MV-4-11 (cell line): ENCODE measurements at regions not wholly inside any gene's neighbourhood (a gene's known extent, or its start where the extent isn't known, plus 50 kb on each side); places are given as distances from the start of the nearest gene placed in this dataset.

Experiments
- DNase-seq: peaks from one replicate; lab custom pipeline; 2025; lab: John Stamatoyannopoulos, UW

DNA sequence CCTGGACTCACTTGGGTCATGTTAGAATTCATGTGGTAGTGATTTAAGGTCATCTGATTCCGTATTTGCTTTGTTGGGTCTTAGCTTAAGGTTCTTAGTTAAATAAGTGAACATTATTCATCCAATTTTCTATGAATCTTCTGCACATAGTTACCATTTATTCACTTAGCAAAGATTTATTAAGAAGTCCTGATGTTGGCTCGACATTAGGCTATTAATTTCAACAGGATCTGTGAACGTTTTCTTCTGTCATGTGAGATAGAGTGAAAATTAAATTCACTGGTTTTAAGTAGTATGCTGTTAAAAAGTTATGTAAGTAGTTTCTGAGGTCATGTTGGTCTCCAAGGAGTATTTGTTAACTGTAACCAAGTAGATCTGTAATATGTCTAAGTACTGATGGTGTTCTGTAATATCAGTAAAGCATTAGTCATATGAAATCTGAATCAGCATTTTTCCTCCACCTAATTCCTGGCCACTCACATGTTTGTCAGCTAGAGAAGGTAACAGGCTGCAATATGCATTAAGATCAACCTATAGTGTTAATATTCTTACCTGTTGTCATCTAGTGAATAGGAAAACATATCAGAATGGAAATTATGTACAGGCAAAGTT lies 155.6 kb downstream of the PCDH7 start:
- no peak for DNase-seq

DNA sequence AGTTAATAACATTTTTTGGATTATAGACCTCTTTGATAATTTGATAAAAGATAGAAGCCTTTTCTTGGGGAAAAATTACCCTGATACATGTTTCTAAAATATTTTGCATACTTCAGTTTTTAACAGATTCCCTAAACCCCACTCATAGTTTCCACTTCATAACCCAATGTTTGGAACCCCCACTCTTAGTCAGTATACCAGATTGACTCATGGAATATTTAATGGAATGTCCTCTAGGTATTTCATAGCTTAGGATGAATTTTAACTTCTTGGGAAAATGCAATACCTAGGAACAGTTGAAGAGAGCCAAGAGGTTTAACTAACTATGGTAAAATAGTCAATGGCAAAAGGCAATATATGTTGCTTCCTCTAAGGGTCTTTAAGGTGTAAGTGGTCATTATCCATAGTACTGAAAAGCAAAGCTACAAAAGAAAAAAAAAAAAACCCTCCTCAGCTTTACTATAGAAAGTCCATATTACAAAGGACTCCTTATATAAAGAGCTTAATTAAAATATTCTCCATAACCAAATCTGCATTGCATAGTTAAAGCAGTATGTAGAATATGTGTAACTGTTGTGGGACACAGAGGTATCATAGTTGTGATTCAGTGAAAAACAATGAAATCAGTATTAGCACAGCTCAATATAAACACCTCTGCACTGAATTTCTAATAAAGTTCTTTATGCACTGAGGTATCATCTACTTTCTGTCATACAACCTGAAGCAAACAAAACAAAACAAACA lies 159.9 kb downstream of the PCDH7 start:
- DNase-seq = no peak

DNA sequence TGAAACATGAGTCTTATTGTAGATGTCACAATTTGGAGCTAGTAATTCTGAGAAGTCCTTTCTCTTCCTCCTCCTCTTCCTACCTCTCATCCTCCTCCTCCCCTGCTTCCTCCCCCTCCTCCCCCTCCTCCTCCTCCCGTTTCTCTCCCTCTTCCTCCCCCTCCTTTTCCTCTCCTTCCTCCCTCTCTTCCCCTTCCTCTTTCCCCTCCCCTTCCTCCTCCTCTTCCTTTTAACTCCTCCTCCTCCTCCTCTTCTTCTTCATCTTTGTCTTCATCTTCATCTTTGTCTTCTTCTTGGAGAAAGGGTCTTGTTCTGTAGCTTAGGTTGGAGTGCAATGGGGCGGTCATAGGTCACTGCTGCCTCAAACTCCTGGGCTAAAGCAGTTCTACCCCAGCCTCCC lies 161.8 kb downstream of the PCDH7 start:
- no peak for DNase-seq

DNA sequence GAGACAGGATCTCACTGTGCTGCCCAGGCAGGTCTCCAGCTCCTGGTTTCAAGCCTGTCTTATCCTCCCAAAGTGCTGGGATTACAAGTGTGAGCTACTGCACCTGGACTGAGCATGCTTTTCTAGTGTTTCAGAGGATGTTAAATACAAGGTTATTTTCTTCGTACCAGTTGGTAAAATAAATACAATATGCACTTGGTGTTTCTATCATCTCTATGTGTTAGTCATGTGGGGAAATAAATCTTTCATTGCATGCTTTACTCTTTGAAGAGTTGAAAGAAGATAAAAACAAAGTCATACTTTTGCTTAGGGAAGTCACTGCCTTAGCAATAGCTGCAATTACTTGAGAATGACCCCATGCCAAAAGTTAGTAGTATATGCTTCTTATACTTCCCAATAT lies 162.3 kb downstream of the PCDH7 start:
- DNase-seq = no peak

DNA sequence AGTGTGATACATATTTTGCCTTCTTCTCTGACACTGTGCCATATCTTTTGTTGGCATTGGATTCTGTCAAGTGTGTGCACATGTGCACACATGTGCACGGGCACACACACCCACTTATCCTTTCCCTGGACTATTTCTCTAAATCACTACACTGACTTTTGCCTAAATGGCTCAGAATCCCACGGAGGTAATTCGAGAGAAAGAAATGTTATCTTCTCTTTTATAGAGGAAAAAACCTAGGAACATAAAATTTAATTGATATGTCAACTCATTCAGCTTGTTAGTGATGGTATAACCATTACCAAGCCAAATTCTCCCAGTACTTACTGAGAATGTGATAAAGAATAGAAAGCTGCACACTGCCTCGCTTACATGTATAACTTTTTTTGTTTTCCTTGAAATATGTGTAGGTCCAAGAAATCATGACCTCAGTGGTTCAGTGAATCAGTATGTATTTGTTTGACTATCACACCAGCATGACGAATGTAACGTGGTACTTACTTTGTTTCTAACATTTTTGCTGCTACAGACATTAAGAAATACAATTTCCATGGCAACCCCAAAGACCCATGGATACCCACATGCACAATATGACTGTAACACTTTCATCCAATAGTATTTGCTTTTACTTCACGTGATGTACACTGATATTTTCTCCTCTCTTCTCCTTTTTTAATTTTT lies 163.0 kb downstream of the PCDH7 start:
- DNase-seq = no peak

DNA sequence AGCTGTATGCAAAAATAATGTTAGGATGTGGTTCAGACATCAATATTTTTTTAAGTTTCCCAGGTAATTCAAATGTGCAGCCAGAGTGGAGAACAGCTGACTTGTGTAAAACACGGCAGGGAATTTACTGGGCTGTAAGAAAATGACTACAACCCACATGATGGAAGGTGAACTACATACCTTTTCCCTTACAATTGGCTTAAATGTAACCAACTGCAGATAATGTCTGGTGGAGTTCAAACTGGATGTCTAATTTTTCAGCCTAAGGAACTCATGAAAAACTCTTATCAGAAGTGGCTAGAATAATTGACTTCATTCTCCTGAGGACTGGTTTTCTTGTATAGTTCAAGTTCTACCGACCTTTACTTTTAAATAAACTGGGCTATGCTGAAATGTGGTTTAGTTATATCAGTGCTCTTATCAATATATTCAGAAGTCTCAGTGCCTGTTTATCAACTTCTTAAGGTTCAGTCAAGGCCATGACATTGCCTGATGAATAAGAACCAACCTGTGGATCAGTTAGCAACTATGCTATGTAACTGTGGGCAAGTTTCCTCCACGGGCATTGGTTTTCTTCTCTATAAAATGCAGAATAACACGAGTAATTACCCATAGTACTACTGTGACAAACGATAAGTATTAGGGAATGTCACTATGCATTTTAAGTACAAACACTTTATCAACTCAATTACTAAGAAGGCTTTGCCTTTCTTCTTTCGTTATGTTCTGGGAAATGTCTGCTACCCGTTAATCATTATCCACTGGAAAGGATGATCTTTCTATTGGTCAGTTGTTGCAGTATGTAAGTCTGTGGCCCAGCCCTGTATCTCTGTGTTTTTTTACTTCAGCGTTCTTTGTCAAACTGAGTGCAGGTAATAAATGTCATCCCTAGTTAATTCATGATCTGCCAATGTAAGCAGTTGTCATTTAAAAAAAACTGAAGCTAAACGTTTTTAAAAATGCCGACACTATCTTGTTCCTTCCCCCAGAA lies 181.6 kb downstream of the PCDH7 start:
- no peak for DNase-seq

DNA sequence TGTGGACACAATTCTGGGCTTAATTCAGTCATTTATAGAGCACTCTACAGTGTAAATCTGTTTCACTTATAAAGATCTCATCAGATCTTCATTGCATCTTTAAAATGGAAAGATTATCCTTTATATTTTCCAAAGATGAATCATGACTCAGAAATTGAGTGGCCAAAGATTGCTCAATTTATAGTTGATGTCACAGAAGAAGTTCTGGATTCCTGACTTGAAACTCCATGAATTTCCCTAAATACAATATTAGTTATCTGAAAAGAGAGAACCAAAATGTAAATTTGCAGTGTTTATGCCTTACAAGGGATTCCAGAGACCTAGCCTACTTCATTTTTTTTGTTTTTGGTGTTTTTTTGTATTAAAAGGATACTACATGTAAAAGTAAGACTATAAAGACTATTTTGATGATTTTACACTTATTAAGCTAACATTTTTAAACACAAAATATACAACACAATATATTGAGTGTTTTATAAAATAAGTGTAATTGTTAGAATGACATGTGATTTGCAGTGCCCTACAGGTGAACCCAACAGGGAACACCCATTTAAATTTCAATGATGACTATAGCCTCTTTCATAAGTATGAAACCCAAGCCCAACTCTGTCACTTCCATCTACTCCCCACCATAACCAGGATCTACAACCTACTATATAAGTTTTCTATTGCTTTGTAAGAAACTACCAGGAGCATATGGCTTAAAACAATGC lies 183.5 kb downstream of the PCDH7 start:
- DNase-seq = no peak

DNA sequence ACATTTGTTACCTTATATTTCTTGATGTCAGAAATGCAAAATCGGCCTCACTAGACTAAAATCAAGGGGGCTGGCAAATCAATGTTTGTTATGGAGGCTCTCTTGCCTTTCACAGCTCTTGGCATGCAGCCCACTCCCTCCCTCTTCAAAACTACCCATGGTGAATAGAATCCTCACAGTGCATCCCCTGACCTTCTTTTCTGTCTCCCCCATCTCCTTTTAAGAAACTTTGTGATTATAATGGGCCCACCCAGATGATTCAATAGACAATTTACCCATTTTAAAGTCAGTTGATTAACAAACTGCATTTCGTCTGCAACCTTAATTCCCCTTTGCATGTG lies 184.0 kb downstream of the PCDH7 start:
- DNase-seq = no peak

DNA sequence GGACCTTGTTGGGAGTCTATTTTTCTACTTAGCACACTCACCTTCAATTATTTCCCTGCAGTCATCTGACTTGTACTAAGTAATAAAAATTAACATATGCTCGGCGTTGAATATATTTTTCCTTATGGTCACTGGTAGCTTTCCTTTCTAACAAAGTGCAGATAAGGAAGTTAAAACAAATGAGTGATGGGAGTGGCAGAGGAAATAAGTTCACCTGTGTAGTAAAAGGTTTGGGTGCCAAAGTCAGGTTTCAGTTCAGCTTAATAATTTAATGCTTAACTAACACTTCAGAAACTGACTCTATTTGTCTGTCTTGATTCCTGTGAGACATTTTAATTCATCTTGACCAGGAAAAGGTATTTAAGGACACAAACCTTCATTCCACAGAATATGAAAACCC lies 184.4 kb downstream of the PCDH7 start:
- no peak for DNase-seq

DNA sequence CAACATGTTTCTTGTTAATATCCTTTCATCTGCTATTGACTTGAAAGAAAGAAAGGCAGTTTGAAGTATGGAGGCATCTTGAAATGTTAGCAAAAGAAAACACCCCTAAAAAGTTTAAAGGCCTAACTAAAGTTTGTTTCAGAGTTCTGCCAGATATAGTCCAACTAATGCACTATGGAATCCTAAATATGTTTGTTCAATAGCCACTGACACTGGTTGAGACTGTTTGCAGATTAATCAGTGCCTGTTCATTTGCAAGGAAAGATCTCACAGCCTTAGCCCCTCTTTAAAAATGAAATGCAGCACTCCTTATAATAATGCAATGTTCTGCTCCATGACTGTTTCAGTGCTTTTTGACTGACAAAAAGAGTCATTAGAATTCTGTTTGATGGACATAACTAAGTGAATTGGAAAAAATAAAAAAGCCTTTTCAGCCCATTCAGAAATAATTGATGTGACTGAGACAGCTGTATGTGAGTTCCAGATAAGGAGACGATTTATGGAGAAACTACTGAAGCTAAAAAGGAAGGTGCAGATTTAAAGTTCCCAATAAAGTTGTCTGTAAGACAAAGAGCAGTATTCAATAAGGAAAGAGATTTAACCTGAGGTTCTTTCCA lies 192.0 kb downstream of the PCDH7 start:
- no peak for DNase-seq

DNA sequence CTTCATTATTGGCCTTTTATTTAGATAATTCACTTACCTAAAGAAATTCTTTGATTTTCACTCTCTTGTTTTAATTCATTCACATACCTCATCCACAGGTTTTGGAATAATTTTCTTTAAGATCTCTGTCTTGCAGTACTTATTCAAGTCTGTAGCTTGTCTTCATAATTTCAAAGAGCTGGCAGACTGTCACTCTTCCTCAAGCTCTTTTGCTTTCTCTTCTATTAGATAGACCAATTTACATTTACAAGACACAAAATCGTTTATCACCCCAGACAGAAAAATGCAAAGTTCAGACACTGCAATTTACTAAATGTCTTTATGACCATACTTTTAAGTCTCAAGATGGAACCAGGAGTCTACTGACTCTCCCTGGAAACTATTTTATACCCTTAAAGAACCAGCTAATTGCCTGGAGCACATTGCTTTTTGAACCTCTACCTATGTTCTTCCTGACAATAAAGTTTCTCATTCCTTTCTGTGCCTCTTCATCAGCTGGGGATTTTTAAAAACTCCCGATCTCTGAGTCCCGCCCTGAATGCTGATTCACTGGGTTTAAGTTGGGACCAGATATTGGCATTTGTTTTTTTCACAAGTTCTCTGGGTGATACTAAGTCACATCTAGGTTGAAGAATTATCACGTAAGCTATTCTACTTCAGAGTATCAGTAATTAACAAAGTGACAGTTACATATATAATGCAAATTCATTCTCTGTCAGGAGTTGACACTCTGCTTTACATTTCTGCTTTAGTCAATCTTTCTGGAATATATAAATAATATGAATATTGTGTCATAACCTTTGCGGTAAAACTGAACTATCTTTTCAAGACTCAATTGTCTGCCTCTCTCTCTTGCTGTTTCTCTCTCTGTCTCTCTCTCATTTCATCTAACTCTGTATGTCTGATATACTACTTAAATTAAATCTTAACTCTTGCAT lies 196.4 kb downstream of the PCDH7 start:
- no peak for DNase-seq

DNA sequence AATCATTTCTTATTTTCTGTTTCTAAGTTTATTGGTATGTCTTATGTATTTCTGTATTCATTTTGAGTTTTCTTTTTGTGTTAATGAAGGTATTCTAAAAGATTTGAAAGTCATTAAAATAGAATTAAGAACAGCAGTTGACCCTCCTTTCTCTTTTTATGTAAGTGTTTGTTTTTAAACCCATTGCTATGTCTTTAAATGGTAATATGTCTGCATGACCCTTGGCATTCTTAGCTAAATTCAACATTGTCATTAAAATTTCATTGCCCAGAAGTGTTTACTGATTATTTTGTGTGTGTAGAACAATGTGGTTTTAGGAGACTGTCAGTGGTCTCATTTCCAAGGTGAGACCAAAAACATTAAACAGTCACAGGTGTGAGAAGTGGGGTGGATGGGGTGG lies 197.8 kb downstream of the PCDH7 start:
- DNase-seq = no peak

DNA sequence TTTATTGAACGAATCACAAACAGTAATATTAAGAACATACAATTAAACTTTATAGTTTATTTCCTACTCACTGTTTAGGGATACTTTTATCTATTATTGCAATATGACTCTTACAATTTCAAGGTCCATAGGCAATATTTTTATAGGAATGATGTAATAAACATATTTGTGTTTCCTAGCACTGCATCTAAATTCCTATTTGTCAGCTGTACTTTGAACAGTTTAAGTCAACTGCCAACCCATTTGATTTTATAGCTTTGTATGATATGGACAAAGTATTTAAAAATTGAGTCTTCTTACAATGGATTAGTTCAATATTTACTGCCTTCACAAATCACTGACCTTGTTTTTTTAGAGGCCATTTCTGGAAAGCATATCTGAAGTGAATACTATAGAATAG lies 199.3 kb downstream of the PCDH7 start:
- no peak for DNase-seq

DNA sequence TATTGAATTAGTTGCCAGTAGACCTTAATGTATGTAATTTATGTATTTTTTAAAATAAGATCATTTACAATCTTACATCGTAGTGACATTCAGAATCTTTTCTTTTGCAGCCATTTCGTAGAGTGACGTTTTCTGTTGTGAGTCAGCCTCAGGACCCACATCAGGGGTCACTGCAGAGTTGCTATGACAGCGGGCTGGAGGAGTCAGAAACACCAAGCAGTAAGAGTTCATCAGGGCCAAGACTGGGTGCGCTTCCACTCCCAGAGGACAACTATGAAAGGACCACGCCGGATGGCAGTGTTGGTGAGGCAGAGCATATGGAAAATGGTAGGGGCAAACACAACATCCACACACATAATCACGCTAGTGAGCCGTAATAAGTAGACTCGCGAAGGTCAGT lies 199.9 kb downstream of the PCDH7 start:
- no peak for DNase-seq

DNA sequence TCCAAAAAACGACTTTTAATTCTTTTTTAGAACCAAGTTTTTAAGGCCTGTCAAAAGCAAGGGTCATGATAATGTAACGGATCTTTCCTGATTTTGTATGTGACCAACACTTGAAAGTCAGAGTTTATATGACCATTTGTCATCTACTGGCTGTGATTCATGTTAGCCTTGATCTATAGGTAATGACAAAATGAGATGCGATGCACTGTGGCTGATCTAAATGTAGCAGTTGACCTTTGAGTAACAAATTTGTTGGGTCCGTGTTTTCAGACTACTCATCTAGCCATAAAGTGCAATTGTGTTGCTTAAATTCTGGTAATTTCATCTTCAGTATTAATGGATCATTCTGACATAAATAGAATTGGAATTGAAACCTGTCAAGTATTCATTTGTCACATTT lies 202.5 kb downstream of the PCDH7 start:
- no peak for DNase-seq

DNA sequence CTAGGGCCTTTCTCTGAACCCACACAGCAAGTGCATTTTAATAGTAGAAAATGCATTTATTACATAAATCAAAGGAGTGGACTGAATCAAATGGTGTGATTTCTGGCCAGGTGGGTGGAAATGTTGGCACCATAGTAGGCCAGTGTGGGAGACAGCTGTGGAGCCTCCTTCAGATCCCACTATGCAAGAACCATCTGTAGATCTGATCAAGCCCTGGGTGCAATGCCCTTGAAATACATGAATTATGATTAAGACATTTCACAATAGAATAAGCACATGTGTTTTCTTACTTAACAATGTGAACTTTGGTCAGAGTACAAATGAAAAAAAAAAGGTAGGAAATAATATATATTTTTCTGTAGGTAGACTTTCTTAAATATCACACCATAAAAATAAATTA lies 204.3 kb downstream of the PCDH7 start:
- no peak for DNase-seq

DNA sequence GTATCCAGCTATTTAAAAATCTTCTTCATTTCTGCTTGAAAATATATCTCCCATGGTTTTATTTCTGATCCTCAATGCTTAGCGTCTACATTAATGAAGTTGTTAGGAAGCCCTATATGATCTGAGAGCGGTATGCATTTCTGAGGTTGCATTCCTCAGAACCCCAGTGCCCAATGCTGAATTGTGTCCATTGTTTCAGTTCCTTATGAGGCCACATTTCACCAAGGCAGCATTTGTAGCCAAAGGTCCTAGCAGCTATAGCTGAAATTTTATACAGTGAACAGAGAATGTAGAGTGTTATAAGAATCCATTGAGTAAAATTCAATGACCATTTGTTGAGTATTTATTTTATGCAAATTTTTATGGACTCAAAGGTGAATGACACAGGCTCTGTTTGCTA lies 209.5 kb downstream of the PCDH7 start:
- peak; percentile 5 for DNase-seq

DNA sequence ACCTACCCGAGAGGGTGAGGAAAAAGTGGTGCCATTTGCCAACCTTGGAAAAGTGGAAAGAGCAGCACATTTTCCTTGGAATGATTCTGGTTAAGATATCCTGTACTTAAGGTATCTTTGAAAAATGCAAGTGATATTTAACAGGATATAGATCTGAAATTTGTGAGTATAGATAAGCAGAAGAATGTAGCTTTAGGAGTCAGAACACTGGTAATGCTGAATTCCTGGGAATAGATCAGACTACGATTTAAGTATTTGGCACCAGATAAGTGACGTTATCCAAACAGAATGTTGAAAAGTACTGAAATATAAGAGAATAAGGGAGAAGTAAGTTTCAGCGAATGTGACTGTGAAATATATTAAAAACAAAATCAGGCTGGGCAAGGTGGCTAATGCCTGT lies 210.1 kb downstream of the PCDH7 start:
- no peak for DNase-seq

DNA sequence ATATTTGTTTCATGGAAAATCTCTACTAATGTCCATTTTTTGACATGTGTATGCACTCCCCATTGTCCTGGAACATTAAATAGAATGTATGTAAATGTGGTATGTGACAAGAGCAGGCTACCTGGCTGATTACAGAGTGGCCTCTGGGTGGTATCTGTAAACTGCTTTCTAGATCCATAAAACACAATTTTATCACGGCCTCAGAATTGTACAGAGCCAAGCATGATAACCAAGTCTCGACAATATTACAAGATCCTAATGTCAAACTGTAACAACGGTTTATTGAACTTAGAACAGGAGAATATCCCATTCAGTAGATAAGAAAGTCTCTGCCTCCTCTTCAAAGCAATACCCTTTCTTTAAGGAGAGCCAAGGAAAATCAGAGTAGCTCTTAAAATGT lies 212.4 kb downstream of the PCDH7 start:
- no peak for DNase-seq

DNA sequence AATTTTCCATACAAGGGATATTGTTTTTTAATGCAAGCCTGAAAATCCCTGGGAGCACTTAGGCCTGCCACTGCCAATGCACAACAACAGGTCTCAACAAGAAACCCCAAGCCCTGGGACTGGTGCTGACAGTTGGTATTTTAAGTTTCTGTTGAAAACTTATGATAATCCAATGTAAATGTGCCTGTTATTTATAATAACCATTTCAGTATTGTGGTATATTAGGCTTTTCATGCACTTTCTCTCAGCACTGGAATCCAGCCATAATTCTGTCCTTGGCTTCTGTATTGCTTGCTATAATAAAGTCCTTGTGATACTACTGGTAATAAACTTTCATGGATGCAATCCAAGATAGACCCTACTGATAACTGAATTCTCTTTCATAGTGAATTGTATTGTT lies 218.9 kb downstream of the PCDH7 start:
- DNase-seq = no peak
